Keratinocyte (primary cell): ENCODE measurements at regions not wholly inside any gene's neighbourhood (a gene's known extent, or its start where the extent isn't known, plus 50 kb on each side); places are given as distances from the start of the nearest gene placed in this dataset.

ENCODE experiments used
- CTCF ChIP-seq, 3 experiments: IDR thresholded peaks in 1 of 3; conservative IDR thresholded peaks in 1 of 3; optimal IDR thresholded peaks in 1 of 3; 2 replicates in 2 of 3; 3 replicates in 1 of 3; pipeline versions ENCODE3 to v1.5.1; 2011; ENCODE audit warnings: low read length in 3 of 3, mild to moderate bottlenecking in 3 of 3, moderate library complexity in 2 of 3, control low read depth in 1 of 3, inconsistent platforms in 1 of 3; ENCODE audit not compliant: insufficient read depth in 2 of 3; ENCODE audit errors: extremely low read depth in 1 of 3
- EZH2 ChIP-seq: IDR thresholded peaks from one replicate; pipeline ENCODE4 v1.6.1; 2012; ENCODE audit warnings: inconsistent platforms, mild to moderate bottlenecking, low read length, moderate library complexity

DNA sequence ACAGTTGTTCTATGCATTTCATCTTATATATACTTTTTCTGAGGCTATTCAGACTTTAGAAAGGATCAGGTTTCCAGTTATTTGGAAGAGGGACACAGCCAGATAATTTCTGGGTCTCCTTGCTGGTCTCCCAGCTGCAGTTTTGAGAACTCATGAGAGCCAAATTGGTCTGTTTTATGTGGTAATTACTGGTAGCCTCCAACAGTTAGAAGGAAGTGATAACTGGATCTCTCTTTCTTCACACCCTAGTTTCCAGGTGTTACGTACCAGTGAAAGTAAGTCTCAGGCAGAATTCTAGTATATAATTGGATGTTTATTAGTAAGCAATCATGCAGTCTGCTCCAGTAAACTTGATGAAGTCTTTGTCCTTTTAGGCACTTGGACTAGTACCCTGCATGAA lies 63.2 kb upstream of the RPS23 start:
- TF ChIP-seq CTCF (optimal IDR thresholded peaks at IDR 0.05 in 1 of 3, IDR thresholded peaks at IDR 0.05 in 1 of 3, conservative IDR thresholded peaks at IDR 0.05 in 1 of 3; ENCODE audit: extremely low read depth in 1 of 3, insufficient read depth in 2 of 3, low read length in 3 of 3) (no peak), EZH2 (no peak)
